ENCODE measurements at regions not wholly inside any gene's neighbourhood (a gene's known extent, or its start where the extent isn't known, plus 50 kb on each side); places are given as distances from the start of the nearest gene placed in this dataset.

GRCh38 chr5:2399096-2399495 is 352.4 kb downstream of the IRX2 start:
- TF ChIP-seq POLR2AphosphoS5 (IDR thresholded peaks at IDR 0.05): no peak
- TF ChIP-seq CTCF (IDR thresholded peaks at IDR 0.05): no peak
- TF ChIP-seq POLR2A (IDR thresholded peaks at IDR 0.05): no peak
